ENCODE measurements at regions not wholly inside any gene's neighbourhood (a gene's known extent, or its start where the extent isn't known, plus 50 kb on each side); places are given as distances from the start of the nearest gene placed in this dataset.
A peak's percentile ranks its signal among the peaks of the same experiment; 100 is the strongest.

DNA sequence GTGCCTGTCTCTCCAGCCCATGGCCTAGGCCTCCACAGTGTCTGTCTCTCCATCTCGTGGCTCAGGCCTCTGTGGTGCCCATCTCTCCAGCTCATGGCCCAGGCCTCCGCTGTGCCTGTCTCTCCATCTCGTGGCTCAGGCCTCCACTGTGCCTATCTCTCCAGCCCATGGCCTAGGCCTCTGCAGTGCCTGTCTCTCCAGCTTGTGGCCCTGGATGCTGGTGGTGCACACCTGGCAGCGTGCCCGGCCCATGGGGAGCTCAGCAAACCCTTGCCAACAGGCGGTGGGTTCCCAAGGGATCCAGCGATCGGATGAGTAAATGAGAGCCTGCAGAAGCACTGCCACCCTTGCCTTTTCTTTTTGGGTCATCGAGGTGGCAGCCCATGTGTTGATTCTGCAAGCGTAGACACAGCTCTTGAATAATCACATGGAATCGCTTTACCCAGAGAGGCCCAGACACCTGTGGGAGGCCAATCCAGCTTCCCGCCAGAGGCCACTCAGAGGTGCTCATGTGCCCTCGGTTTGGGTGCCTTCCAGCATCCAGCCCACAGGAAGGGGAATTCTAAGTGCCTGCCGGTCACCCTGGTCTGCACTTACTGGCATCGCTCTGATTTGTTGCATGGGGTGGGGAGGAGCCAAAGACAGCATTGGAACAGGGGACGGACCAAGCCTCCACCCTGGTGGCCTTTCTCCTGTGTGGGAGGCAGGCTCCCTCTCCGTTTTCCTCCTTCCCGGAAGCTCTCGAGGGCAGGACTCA lies 101.8 kb upstream of the HDAC4 start:
- peak in 1 of 2 donors; percentile 9 for DNase-seq

DNA sequence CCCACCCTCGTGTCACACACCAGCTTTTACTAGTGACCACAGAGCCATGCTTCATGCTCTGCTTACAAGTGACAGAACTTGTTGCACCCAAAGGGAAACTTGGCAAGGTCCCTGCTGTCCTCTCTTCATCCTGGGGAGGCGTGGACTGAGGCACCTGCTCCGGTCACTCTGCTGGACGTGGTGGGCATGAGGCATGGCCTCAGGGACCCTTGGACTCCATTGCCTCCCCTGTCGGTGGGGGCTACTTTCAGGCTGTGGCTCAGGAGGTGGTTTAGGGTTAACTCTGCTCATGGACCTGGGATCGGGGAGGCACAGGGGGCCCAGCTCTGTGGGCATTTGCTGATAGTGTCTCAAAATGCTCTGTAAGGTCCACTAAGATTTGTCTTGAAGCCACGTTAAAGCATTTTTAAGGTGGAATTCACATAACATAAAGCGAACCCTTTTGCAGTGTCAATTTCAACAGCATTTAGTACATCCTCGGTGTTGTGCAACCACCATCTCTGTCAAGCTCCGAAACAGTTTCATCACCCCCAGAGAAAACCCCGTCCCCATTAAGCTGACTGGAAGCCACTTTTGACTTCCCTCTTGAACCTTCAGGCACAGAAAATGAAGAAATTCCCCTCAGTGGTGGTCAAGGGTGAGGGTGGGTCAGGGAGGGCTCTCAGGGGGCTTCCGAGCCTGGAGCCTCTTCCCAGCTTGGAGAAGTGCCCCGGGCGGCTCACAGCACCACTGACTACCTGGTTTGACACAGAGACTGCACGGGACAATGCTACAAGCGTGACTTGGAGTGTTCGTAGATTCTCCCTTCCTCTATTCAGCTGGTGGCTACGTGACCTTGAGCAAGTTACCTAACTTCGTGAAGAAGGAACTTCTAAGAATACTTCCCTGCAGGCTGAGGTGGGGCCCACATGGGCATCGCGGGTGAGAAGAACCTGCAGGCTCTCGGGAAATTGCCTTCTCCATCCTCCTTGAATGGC lies 100.0 kb upstream of the HDAC4 start:
- DNase-seq = peak; percentile 81 to 82

DNA sequence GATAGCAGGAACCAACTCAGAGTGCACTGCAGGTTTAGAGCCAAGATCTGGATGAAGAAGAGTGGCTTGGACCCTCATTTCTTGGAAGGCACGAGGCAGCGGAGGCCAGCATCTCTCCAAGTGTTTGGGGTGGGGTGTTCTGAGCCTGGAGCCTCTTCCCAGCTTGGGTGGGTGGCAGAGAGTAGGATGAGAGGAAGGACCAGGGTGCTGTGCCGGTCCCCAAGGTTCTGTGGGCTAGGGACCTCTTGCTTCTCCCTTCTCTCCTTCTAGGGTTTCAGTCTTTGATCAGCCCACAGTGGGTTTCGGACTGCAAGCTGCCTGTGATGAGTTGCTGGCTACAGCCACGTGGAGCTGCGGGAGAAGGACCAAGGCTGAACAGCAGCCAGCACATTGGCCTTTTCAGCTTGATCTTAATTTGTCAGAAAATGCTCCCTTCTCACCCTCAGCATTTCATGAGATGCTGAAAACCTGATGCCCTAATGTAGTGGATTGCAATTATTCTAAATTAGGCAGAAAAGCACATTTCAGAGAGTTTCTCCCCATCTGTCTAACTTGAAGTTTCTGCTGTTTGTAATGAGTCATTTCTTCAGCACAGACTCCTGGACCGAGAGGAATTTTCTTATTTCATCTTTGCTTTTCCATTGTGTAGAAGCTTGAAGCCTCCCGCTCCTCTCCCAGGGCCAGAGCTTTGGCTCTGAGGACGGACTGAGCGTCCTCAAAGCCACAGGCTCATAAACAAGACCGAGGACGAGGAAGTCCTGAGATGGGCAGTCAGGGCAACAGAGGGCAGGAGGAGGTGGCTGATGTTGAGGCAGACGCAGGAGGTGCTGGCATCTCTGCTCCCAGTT lies 99.1 kb upstream of the HDAC4 start:
- peak in 1 of 2 donors; percentile 23 for DNase-seq

DNA sequence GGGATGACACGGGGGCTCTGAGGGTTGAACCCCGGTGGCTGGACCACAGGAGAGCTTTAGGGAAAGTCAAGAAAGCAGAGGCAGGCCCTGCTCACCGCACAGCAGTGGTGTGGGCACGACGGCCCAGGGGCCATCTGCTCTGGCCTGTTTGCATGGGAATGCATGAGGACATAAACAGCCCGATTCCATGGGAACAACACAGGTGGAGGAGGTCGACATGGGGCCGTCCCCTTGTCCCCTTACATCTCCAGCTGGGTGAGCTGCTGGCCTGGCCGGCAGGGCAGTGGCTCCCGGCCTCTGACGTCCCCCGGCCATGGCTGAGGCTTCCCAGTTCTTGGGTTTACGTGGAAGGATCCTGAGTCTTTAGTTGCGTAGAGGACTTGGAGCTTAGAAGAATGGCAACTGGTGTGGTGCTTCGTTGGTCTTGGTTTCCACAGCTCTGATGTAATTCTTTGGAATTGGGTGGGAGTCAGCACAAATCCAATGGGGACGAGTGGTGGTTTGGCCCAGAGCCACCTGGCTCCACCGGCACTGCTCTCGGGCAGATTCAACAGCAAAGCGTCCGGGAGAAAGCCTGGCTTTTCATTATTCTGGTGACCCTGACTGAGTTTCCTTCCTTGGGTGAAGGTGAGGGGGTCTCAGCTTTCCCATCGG lies 98.3 kb upstream of the HDAC4 start:
- no peak for DNase-seq

DNA sequence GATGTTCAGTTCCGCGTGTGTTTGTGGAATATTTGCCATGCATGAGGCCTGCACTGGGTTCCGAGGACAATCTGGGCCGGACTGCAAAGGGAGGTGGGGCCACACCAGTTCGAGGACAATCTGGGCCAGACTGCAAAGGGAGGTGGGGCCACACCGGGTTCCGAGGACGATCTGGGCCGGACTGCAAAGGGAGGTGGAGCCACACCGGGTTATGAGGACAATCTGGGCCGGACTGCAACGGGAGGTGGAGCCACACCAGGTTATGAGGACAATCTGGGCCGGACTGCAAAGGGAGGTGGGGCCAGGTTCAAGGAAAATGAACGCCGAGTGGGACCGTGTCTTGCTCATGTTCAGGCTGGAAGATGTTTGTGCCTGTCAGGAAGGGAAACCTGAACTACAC lies 97.8 kb upstream of the HDAC4 start:
- DNase-seq = no peak

DNA sequence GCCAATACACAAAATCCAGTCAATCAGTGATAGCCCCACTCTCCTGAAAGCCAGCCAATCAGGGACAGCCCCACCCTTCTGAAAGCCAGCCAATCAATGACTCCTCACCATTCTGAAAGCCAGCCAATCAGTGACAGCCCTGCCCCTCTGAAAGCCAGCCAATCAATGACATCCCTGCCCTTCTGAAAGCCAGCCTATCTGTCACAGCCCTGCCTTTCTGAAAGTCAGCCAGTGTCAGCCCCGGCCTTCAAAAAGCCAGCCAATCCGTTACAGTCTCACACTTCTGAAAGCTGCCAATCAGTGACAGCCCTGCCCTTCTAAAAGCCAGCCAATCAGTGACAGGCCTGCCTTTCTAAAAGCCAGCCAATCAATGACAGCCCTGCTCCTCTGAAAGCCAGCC lies 95.9 kb upstream of the HDAC4 start:
- DNase-seq = no peak

DNA sequence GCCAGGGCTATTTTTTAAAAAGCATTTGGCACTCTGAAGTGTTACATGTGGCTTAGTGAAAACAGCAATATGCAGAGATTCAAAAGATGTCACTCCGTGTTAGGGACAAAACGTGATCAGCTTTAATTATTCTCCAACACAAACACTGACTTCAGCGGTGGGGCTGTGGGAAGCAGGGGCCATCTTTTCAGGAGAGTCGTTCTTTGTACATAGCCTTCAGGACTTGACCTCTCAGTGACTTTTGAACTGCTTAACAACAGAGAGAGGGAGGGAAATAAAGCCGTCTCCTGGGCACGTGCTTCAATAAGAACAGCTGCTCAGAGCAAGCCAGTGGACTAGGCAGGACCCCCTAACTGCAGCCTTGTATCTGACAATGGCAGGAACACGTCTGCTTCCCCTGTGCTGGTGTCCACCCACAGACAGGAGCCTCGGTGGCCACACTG lies 95.0 kb upstream of the HDAC4 start:
- DNase-seq = no peak

DNA sequence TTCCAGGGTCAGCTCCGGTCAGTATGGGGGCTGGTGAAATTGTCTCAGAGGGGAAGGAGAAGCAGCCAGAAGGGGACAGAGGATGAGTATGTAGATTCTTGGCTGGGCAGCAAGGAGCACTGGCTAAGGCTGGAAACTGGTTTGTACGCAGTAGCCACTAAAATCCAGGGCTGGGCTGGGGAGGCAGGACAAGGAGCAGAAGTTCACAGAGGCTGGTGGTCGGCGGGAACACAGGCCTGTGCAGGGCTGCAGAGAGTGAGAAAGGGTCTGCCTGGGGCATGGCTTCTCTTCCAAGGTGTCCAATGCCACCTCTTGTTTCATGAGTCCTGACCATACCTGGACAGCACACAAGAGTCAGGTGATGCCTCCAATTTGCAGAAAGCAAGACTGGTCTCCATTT lies 94.4 kb upstream of the HDAC4 start:
- DNase-seq = no peak

DNA sequence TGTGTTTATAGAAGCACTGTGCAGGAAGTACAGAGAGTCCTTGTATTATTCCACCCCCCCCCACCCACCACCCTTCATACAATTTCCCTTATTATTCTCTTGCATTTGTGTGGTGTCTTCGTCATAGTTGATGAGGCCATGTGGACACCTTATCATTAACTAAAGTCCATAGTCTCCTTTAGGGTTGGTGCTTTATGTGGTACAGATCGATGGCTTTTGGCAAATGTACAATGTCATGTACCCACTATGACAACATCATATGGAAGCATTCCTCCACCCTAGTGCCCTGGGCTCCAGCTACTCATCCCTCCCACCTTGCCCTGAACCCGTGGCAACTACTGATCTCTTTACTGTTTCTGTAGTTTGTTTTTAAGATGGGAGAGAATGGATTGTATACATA lies 93.8 kb upstream of the HDAC4 start:
- DNase-seq = no peak

DNA sequence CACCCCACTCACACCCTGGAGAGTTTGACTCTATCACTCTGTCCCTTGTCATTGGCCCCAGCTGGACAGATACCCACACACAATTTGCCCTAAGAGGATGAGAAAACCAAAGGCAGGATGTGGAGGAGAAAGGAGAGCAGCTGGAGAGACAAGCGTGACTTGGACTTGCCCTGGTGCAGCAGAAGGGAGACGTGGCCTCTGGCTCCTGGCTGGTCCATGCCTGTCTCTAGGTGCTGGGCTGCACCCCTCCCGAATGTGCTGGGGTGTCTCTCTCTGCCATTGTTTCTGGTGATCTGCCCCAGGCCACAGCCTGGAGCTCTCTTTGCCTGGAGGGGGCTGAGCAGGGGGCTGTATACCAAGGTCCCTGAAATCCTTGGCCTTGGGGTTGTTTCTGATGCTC lies 88.7 kb upstream of the HDAC4 start:
- DNase-seq = no peak

DNA sequence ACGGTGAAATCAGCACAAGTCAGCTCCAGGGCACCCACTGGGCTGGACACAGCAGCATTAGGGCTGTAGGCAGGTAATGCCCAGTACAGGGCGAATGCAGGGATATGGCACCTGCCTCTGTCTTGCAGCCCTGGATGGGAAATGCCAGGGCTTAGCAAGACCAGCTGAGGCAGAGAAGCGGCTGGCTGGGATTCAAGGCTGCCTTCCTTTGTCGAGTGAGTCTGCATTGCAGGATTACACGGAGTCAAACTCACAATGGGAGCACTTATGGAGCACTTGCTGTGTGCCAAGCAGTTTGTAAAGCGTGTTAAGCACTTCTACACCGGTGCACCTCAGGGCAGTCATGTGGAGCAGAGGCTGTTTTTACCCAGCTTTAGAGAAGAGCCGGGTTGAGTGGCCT lies 87.3 kb upstream of the HDAC4 start:
- no peak for DNase-seq

DNA sequence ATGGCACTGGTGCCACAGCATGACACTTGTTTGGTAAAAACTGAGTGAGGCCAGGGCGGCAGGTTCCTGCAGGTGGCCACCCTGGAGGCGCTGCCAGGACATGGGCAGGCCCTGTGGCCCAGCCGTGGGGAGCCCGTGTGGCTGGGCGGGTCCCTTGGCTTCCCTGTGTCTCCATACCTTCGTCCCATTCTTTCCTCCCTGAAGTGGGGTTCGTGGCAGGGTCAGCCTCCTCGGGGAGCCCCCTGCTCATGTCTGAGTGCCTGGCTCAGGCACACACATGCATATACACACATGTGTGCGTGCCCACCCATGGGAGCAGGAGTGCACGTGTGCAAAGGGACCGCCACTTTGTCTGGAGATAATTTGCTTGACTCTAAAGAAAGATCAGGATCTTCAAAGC lies 86.5 kb upstream of the HDAC4 start:
- no peak for DNase-seq

DNA sequence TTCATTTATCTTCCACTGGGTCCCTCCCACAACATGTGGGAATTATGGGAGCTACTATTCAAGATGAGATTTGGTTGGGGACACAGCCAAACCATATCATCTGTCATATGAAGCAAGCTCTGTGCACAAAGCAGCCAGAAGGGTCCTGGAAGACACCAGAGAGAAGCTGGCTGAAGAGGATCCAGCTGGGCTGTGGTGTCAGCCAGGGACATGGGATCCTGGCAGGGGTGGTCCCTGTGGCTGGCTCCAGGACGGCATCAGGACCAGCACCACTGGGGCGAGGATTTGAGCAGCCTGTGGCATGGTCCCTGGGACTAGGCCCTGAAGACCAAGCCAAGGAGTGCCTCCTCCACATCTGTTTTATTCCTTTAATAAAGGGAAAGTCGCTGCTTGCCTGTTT lies 84.8 kb upstream of the HDAC4 start:
- no peak for DNase-seq

DNA sequence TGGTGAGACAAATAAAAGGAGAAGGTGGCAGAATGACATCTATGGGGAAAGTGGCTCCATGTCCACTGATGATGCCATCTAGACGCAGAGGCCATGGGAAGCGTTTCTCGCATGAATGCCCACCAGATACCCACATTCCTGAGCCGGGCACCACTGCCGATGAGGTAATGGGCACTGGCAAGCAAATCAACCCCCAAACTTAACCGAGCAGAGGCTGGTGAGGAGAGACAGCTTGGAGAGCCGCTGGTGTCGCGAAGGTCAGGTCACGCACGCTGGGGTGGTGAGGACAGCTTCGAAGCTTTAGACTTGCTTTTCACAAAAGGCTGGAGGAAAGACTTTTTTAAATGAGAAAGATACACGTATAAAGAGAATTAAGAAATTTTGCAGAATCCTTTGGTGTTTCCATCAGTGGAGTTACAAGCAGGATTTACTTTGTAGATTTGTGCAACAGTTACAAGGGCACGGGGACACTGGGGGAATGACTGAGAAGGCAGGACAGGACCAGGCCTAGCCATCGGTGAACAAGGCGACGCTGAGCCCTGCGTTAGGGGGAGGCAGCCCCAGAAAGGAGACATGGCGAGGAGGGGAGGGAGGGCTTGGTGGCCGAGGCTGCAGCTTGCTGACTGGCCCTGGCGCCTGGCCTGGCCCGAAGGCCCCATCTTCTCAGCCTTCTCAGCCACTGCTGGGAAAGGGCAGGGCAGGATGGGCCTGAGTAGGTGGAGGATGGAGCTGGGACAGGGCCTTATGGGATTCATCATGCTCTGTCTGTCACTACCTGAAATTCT lies 83.9 kb upstream of the HDAC4 start:
- no peak for DNase-seq

DNA sequence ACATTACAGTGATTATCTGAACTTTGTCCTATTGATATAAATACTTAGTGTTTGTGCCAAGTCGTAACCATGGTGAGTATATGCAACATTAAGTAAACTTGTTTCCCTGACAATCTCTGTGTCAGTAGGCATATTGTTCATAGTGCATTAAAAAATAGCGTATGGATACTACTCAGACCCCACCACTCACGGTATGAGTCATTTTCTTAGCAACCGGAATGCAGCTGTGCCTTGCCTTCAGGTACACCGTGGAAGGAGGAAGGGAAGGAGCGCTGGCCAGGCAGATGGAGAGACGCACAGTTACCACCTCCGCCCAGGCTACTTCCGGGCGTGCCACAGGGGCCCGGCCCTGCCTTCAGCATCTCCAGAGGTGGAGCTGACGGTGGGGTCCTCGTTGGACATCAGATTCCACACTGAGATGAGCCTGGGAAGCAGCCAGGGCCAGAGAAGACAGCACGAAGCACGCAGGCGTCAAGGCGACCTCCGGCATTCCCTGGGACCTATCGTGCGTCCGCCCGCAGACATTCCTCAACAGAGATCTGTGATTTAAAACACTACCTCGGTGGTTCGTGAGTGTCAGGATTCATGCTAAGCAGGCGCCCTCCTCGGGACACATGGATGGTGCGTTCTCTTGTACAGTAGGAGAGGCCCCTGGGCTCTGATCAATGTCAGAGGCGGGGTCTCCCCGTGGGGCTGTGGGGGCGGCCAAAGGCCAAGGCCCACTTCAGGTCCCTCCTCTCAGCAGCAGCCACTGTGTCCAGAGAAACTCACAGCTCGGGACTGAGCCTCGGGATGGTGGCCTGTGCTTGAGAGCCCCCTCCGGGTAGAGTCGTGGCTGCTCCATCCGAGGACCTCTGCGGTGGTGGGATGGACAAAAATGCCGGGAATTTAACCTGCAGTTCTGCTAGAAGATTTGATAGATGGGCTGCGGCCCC lies 82.2 kb upstream of the HDAC4 start:
- no peak for DNase-seq

DNA sequence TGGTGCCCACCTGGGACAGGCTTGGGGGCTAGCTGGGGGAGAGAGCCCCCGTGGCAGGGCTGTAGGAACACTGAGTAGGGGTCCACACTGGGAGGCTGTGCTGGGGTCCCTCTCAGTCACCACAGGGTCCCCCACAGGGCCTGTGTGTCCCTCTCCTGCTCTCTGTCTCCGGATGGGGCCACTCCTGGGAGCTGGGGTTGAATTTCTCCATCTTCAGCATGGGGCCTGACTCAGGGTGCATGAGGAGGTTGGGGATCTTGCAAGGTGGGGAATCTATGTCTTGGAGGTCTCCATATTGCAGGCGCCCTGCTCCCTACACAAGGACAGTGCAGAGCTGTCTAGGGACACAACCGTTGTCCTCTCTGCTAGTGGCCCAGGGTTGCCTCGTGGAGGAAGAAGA lies 78.7 kb upstream of the HDAC4 start:
- no peak for DNase-seq

DNA sequence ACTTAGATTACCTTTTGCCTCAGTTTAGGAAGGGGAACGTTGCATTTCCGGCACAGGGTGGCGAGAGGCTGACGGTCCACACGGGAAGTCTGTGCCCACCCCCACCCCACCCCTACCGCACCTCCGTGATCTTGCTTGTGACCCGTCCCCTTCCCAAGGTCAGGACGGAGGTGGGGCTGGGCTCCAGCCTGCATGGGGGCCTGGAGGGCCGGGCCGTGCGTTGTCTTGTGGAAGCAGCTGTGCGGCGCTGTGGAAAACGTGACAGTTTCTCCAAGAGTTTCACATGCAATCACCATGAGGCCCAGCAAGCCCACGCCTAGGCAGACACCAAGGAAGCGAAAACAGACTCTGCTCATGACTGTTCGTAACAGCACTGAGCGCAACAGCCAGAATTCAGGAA lies 76.8 kb upstream of the HDAC4 start:
- DNase-seq = no peak

DNA sequence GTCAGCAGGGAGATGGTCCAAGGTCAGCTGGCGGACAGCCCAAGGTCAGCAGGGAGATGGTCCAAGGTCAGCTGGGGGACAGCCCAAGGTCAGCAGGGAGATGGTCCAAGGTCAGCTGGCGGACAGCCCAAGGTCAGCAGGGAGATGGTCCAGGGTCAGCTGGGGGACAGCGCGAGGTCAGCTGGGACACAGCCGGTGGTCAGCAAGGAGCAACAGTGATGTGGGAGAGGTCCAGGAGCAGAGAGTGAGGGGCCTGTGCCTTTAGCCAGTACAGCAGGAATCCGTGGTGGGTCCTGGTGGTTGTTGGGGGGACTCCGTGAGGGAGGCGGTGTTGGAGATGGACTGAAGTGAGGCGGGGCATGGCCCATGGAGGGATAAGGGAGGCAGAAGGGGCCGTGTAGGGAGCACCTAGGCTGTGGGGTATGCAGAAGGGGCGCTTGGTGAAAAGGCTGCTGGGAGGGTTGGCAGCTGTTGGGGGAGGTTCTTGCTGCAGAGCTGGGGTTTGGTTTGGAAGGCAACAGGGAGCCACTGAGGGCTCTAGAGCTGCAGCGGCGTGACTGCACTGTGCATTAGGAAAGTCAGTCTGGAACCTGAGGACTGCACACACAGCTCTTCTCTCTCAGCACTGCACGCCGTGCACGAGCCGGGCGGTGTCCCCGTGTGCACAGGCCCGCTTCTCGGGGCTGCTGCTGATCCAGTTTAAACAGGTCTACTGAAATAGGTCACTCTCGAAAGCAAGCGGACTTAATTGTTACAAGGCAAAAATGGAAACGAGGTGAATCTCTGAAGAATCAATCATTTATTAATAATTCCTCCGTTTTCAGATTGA lies 76.2 kb upstream of the HDAC4 start:
- no peak for DNase-seq

DNA sequence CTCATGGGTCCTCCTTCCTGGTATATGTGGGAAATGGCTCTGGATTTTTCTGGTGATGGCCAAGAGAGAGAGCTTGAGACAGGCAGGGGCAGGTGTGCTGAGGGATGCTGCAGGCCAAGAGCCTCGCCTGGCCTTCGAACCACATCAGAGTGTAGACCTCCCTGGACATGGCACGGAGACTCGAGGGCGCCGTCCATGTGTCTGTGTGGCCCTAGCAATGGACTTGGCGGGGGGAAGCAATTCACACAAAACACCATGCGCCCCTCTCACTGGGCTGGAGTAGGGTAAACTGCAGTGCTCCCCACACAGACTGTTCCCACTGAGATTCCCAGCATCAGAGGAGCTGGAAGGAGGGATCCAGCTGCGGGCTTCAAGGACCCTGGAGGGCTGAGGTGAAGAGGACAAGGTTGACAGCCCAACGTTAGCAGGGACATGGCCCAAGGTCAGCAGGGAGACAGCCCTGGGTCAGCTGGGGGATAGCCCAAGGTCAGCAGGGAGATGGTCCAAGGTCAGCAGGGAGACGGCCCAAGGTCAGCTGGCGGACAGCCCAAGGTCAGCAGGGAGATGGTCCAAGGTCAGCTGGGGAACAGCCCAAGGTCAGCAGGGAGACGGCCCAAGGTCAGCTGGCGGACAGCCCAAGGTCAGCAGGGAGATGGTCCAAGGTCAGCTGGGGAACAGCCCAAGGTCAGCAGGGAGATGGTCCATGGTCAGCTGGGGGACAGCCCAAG lies 75.4 kb upstream of the HDAC4 start:
- DNase-seq = no peak
